Natural killer cell (primary cell): ENCODE measurements at regions not wholly inside any gene's neighbourhood (a gene's known extent, or its start where the extent isn't known, plus 50 kb on each side); places are given as distances from the start of the nearest gene placed in this dataset.

ENCODE experiments used
- ATAC-seq, 3 donors: fragments of 150-1000 bp in 2 of 3; fragments of 200-7000 bp in 1 of 3; cut with Tn5 transposase; 1 replicate in 1 of 3; 2 replicates in 2 of 3; pipeline ENCODE4 v1.10.0; 2021; ENCODE audit warnings: mild to moderate bottlenecking in 2 of 3, moderate library complexity in 2 of 3
- DNase-seq, 2 donors: peaks; one replicate each; pipeline versions ENCODE4 v3.0.0 to v3.0.0-alpha.2; 2013 to 2021; ENCODE audit warnings: mixed read lengths in 1 of 2
- H3K27ac ChIP-seq: one replicate; pipeline ENCODE4 v1.5.1; 2013; ENCODE audit warnings: mild to moderate bottlenecking, low read length
- H3K27me3 ChIP-seq: one replicate; pipeline ENCODE4 v1.6.1; 2013; ENCODE audit warnings: low read length; ENCODE audit not compliant: control insufficient read depth, insufficient read depth
- H3K36me3 ChIP-seq: one replicate; pipeline ENCODE4 v1.6.1; 2013; ENCODE audit warnings: low read length; ENCODE audit not compliant: control insufficient read depth, insufficient read depth
- H3K4me1 ChIP-seq: one replicate; pipeline ENCODE4 v1.6.1; 2013; ENCODE audit warnings: low read length; ENCODE audit not compliant: control insufficient read depth, insufficient read depth
- H3K4me3 ChIP-seq: one replicate; pipeline ENCODE4 v1.5.1; 2013; ENCODE audit warnings: low read length
- H3K9me3 ChIP-seq: one replicate; pipeline ENCODE4 v1.6.1; 2013; ENCODE audit warnings: low read length; ENCODE audit not compliant: control insufficient read depth, insufficient read depth
- H3K27ac Mint-ChIP-seq, 2 donors: one replicate each; pipeline ENCODE4 v1.8.0; 2022; ENCODE audit warnings: mild to moderate bottlenecking in 2 of 2, mixed read lengths in 2 of 2, moderate library complexity in 1 of 2
- H3K27me3 Mint-ChIP-seq, 2 donors: one replicate each; pipeline ENCODE4 v1.8.0; 2022; ENCODE audit warnings: low read depth in 2 of 2, mixed read lengths in 2 of 2
- H3K36me3 Mint-ChIP-seq: one replicate; pipeline ENCODE4 v1.8.0; 2022; ENCODE audit warnings: mixed read lengths
- H3K4me1 Mint-ChIP-seq, 2 donors: one replicate each; pipeline ENCODE4 v1.8.0; 2022; ENCODE audit warnings: mixed read lengths in 2 of 2
- H3K4me3 Mint-ChIP-seq: one replicate; pipeline ENCODE4 v1.8.0; 2022; ENCODE audit warnings: mild to moderate bottlenecking, moderate library complexity, mixed read lengths
- H3K9me3 Mint-ChIP-seq, 2 donors: one replicate each; pipeline ENCODE4 v1.8.0; 2022; ENCODE audit warnings: mixed read lengths in 2 of 2
- WGBS: methylation state at CpG from one replicate; pipeline ENCODE4 v1.1.7; 2013; ENCODE audit warnings: missing lambda C conversion rate; ENCODE audit not compliant: insufficient coverage; 5-methylcytosine and 5-hydroxymethylcytosine counted together
- intact Hi-C: fragments of 100-400 bp; cut with micrococcal nuclease; formaldehyde crosslinking; loops from one replicate; pipeline ENCODE4 v1.14.2; 2022
- TF ChIP-seq, protein P1 (sequence below): fragments of 200-600 bp; IDR thresholded peaks from one replicate; pipeline ENCODE4 v1.8.0; 2022; ENCODE audit warnings: antibody characterized with exemption

DNA sequence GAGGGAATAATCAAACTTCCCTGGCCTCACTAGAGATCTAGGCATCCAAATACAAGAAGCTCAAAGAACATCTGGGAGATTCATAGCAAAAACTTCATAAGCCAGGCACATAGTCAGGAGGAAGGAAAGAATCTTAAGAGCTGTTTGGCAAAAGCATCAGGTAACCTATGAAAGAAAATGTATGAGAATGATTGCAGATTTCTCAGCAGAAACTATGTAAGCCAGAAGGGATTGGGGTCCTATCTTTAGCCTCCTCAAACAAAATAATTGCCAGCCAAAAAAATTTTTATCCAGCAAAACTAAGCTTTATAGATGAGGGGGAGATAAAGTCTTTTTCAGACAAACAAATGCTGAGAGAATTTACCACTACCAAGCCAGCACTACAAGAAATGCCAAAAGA lies 1036.3 kb downstream of the TBL1XR1 start:
- DNase-seq (no peak), ATAC-seq (no peak)
- Mint-ChIP-seq H3K27ac (no peak overlapping the region), H3K4me1 (no peaks in the 10 kb centered on the region), H3K9me3 (peaks cover 22 to 33% of the 10 kb centered on the region in 2 donors), H3K27me3 (no peaks in the 10 kb centered on the region), H3K36me3 (peaks cover 30% of the 10 kb centered on the region), H3K4me3 (no peak overlapping the region)
- Histone ChIP-seq H3K9me3 (peaks cover 16% of the 10 kb centered on the region), H3K4me3 (no peak overlapping the region), H3K36me3 (no peaks in the 10 kb centered on the region), H3K4me1 (no peaks in the 10 kb centered on the region), H3K27ac (no peak overlapping the region), H3K27me3 (no peaks in the 10 kb centered on the region)
- TF ChIP-seq, protein P1, sequence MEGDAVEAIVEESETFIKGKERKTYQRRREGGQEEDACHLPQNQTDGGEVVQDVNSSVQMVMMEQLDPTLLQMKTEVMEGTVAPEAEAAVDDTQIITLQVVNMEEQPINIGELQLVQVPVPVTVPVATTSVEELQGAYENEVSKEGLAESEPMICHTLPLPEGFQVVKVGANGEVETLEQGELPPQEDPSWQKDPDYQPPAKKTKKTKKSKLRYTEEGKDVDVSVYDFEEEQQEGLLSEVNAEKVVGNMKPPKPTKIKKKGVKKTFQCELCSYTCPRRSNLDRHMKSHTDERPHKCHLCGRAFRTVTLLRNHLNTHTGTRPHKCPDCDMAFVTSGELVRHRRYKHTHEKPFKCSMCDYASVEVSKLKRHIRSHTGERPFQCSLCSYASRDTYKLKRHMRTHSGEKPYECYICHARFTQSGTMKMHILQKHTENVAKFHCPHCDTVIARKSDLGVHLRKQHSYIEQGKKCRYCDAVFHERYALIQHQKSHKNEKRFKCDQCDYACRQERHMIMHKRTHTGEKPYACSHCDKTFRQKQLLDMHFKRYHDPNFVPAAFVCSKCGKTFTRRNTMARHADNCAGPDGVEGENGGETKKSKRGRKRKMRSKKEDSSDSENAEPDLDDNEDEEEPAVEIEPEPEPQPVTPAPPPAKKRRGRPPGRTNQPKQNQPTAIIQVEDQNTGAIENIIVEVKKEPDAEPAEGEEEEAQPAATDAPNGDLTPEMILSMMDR: no peak
- intact Hi-C loops: no loop called here

DNA sequence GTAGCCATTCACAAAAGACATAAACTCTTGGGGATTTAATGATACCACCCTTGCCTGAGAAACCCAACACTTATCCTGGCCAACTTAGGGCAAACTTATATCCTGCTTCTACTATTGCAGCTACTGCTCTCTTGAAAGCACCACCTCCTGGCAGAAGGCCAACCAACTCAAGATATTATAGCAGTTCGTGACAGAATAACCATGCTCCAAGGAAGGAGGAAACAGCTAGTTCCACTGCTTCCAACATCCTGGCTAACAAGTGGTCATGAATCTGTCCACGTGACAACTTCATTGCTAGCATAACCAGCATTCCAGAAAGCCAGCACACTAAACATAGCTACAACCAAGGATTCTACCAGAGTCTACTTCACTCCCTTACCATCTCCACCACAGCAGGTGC lies 1037.5 kb downstream of the TBL1XR1 start:
- DNase-seq (no peak), ATAC-seq (no peak)
- intact Hi-C loops: no loop called here
- Mint-ChIP-seq H3K4me3 (no peak overlapping the region), H3K27ac (no peak overlapping the region), H3K9me3 (peaks cover 24 to 33% of the 10 kb centered on the region in 2 donors), H3K36me3 (peaks cover 30% of the 10 kb centered on the region), H3K4me1 (no peaks in the 10 kb centered on the region), H3K27me3 (no peaks in the 10 kb centered on the region)
- Histone ChIP-seq H3K4me3 (no peak overlapping the region), H3K27ac (no peak overlapping the region), H3K27me3 (no peaks in the 10 kb centered on the region), H3K36me3 (no peaks in the 10 kb centered on the region), H3K4me1 (no peaks in the 10 kb centered on the region), H3K9me3 (peaks cover 19% of the 10 kb centered on the region)
- TF ChIP-seq, protein P1: no peak
- WGBS: 65% methylated on average over 2 of the region's 2 CpGs

DNA sequence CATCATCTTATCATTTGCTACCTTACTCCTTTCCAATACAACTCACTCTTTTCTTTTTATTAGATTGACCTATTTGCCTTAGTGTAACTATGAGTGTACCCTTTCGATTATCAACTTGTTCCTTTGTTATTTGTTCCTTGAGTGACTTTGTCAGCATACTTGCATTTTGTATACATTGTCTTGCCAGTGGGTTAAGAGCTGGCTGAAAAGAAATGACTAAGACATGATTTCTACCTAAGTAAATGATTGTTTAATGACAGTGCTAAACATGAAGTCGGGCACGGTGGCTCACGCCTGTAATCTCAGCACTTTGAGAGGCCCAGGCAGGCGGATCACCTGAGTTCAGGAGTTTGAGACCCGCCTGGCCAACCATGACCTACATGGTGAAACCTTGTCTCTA lies 1042.3 kb downstream of the TBL1XR1 start:
- Histone ChIP-seq H3K4me3 (no peak overlapping the region), H3K4me1 (no peaks in the 10 kb centered on the region), H3K27ac (no peak overlapping the region), H3K27me3 (no peaks in the 10 kb centered on the region), H3K9me3 (peaks cover 17% of the 10 kb centered on the region), H3K36me3 (no peaks in the 10 kb centered on the region)
- WGBS: 83% methylated on average over 6 of the region's 6 CpGs
- TF ChIP-seq, protein P1: no peak
- no peak for ATAC-seq
- Mint-ChIP-seq H3K4me3 (no peak overlapping the region), H3K27ac (no peak overlapping the region), H3K36me3 (peaks cover 16% of the 10 kb centered on the region), H3K4me1 (no peaks in the 10 kb centered on the region), H3K27me3 (no peaks in the 10 kb centered on the region), H3K9me3 (peaks cover 7 to 14% of the 10 kb centered on the region in 2 donors)
- intact Hi-C loops: no loop called here
- DNase-seq: no peak

DNA sequence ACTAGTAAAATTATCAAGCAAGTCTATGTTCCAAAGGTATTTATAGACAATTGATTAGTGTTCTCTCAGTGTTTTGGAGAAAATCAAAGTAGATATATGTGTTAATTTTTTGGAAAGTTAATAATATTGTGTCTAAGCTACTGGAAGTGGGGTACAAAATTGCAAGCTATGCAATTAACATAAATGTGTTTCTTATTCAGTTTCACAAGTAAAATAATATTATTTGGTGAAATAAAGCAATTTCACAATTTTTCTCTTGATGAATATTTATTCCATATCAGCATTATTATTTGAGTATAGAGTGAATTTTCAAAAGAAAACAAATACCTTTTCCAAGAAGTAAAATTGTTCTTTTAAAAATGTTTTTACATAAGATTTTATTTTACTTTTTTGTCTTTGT lies 1047.7 kb downstream of the TBL1XR1 start:
- Mint-ChIP-seq H3K36me3 (no peaks in the 10 kb centered on the region), H3K4me3 (no peak overlapping the region), H3K4me1 (no peaks in the 10 kb centered on the region), H3K27me3 (no peaks in the 10 kb centered on the region), H3K27ac (no peak overlapping the region), H3K9me3 (peaks cover 8 to 11% of the 10 kb centered on the region in 2 donors)
- intact Hi-C loops: no loop called here
- Histone ChIP-seq H3K9me3 (no peaks in the 10 kb centered on the region), H3K27ac (no peak overlapping the region), H3K4me1 (no peaks in the 10 kb centered on the region), H3K4me3 (no peak overlapping the region), H3K27me3 (no peaks in the 10 kb centered on the region), H3K36me3 (no peaks in the 10 kb centered on the region)
- ATAC-seq (no peak), DNase-seq (no peak)
- TF ChIP-seq, protein P1: no peak
